GM23338 (cell line): ENCODE measurements at regions not wholly inside any gene's neighbourhood (a gene's known extent, or its start where the extent isn't known, plus 50 kb on each side); places are given as distances from the start of the nearest gene placed in this dataset.

Experiments
- CREB1 ChIP-seq: fragments of 250-450 bp; sonication (Bioruptor Pico); IDR thresholded peaks from 2 replicates; pipeline ENCODE4 v1.5.0; 2020; ENCODE audit warnings: low read depth, mild to moderate bottlenecking, moderate library complexity
- ETS1 ChIP-seq: IDR thresholded peaks from 2 replicates; pipeline ENCODE4 v1.6.1; 2016; ENCODE audit warnings: antibody characterized with exemption
- EZH2 ChIP-seq: fragments of 200-600 bp; sonication (generic); IDR thresholded peaks from one replicate; pipeline ENCODE4 v1.8.0; 2017; ENCODE audit warnings: antibody characterized with exemption, mild to moderate bottlenecking, low read depth; ENCODE audit not compliant: unreplicated experiment
- EZH2phosphoT487 ChIP-seq: fragments of 200-600 bp; sonication (generic); IDR thresholded peaks from one replicate; pipeline ENCODE4 v1.8.1; 2018; ENCODE audit warnings: antibody characterized with exemption; ENCODE audit not compliant: unreplicated experiment
- JUNB ChIP-seq: IDR thresholded peaks from one replicate; pipeline ENCODE4 v1.6.1; 2016; ENCODE audit warnings: antibody characterized with exemption; ENCODE audit not compliant: unreplicated experiment
- NANOG ChIP-seq: IDR thresholded peaks from 2 replicates; pipeline ENCODE4 v1.6.1; 2016; ENCODE audit warnings: antibody characterized with exemption, borderline replicate concordance
- POLR2AphosphoS5 ChIP-seq: IDR thresholded peaks from 2 replicates; pipeline ENCODE4 v1.6.1; 2016; ENCODE audit warnings: antibody characterized with exemption, low read depth
- REST ChIP-seq: IDR thresholded peaks from one replicate; pipeline ENCODE4 v1.6.1; 2018; ENCODE audit warnings: antibody characterized with exemption; ENCODE audit not compliant: unreplicated experiment
- ZNF114 ChIP-seq: fragments of 250-450 bp; sonication (Bioruptor Pico); IDR thresholded peaks from 2 replicates; pipeline ENCODE4 v1.5.0; 2020; ENCODE audit warnings: mild to moderate bottlenecking, moderate library complexity
- TF ChIP-seq, protein P1 (sequence below), 2 experiments: fragments of 200-600 bp in 1 of 2; sonication (generic) in 1 of 2; conservative IDR thresholded peaks; 2 replicates each; pipeline versions ENCODE4 v1.5.1 to v1.6.1; 2016 to 2017; ENCODE audit warnings: antibody characterized with exemption in 2 of 2, low read depth in 2 of 2, mild to moderate bottlenecking in 2 of 2, moderate library complexity in 1 of 2
- TF ChIP-seq, protein P2 (sequence below): fragments of 250-450 bp; sonication (Bioruptor Pico); IDR thresholded peaks from 2 replicates; pipeline ENCODE4 v1.5.0; 2020; ENCODE audit warnings: mild to moderate bottlenecking, moderate library complexity

- no peak for TF ChIP-seq EZH2
- TF ChIP-seq, protein P1, sequence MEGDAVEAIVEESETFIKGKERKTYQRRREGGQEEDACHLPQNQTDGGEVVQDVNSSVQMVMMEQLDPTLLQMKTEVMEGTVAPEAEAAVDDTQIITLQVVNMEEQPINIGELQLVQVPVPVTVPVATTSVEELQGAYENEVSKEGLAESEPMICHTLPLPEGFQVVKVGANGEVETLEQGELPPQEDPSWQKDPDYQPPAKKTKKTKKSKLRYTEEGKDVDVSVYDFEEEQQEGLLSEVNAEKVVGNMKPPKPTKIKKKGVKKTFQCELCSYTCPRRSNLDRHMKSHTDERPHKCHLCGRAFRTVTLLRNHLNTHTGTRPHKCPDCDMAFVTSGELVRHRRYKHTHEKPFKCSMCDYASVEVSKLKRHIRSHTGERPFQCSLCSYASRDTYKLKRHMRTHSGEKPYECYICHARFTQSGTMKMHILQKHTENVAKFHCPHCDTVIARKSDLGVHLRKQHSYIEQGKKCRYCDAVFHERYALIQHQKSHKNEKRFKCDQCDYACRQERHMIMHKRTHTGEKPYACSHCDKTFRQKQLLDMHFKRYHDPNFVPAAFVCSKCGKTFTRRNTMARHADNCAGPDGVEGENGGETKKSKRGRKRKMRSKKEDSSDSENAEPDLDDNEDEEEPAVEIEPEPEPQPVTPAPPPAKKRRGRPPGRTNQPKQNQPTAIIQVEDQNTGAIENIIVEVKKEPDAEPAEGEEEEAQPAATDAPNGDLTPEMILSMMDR (conservative IDR thresholded peaks at IDR 0.05; ENCODE audit: low read depth in 2 of 2), result no peak
- TF ChIP-seq REST, result no peak
- TF ChIP-seq POLR2AphosphoS5, result no peak
- TF ChIP-seq ETS1, result no peak
- no peak for TF ChIP-seq EZH2phosphoT487
- TF ChIP-seq CREB1, result no peak
- no peak for TF ChIP-seq NANOG
- no peak for TF ChIP-seq JUNB
- TF ChIP-seq, protein P2, sequence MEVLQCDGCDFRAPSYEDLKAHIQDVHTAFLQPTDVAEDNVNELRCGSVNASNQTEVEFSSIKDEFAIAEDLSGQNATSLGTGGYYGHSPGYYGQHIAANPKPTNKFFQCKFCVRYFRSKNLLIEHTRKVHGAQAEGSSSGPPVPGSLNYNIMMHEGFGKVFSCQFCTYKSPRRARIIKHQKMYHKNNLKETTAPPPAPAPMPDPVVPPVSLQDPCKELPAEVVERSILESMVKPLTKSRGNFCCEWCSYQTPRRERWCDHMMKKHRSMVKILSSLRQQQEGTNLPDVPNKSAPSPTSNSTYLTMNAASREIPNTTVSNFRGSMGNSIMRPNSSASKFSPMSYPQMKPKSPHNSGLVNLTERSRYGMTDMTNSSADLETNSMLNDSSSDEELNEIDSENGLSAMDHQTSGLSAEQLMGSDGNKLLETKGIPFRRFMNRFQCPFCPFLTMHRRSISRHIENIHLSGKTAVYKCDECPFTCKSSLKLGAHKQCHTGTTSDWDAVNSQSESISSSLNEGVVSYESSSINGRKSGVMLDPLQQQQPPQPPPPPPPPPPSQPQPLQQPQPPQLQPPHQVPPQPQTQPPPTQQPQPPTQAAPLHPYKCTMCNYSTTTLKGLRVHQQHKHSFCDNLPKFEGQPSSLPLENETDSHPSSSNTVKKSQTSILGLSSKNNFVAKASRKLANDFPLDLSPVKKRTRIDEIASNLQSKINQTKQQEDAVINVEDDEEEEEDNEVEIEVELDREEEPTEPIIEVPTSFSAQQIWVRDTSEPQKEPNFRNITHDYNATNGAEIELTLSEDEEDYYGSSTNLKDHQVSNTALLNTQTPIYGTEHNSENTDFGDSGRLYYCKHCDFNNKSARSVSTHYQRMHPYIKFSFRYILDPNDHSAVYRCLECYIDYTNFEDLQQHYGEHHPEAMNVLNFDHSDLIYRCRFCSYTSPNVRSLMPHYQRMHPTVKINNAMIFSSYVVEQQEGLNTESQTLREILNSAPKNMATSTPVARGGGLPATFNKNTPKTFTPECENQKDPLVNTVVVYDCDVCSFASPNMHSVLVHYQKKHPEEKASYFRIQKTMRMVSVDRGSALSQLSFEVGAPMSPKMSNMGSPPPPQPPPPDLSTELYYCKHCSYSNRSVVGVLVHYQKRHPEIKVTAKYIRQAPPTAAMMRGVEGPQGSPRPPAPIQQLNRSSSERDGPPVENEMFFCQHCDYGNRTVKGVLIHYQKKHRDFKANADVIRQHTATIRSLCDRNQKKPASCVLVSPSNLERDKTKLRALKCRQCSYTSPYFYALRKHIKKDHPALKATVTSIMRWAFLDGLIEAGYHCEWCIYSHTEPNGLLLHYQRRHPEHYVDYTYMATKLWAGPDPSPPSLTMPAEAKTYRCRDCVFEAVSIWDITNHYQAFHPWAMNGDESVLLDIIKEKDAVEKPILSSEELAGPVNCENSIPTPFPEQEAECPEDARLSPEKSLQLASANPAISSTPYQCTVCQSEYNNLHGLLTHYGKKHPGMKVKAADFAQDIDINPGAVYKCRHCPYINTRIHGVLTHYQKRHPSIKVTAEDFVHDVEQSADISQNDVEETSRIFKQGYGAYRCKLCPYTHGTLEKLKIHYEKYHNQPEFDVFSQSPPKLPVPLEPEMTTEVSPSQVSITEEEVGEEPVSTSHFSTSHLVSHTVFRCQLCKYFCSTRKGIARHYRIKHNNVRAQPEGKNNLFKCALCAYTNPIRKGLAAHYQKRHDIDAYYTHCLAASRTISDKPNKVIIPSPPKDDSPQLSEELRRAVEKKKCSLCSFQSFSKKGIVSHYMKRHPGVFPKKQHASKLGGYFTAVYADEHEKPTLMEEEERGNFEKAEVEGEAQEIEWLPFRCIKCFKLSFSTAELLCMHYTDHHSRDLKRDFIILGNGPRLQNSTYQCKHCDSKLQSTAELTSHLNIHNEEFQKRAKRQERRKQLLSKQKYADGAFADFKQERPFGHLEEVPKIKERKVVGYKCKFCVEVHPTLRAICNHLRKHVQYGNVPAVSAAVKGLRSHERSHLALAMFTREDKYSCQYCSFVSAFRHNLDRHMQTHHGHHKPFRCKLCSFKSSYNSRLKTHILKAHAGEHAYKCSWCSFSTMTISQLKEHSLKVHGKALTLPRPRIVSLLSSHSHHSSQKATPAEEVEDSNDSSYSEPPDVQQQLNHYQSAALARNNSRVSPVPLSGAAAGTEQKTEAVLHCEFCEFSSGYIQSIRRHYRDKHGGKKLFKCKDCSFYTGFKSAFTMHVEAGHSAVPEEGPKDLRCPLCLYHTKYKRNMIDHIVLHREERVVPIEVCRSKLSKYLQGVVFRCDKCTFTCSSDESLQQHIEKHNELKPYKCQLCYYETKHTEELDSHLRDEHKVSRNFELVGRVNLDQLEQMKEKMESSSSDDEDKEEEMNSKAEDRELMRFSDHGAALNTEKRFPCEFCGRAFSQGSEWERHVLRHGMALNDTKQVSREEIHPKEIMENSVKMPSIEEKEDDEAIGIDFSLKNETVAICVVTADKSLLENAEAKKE, result no peak
- TF ChIP-seq ZNF114 (CRISPR knock-in tag), result no peak
Observed at GRCh38 chr16:85535352-85536072, 77.6 kb upstream of the GSE1 start.
